GM19468 (cell line): ENCODE measurements at regions not wholly inside any gene's neighbourhood (a gene's known extent, or its start where the extent isn't known, plus 50 kb on each side); places are given as distances from the start of the nearest gene placed in this dataset.
"Not testable (repeated sequence)": the region's sequence is repeated elsewhere in the genome, so short reads cannot be mapped to it uniquely, and the experiment has no call there.

ENCODE experiments used
- ATAC-seq: cut with Tn5 transposase; IDR thresholded peaks from one replicate; pipeline ENCODE4 v1.9.1; 2021; ENCODE audit warnings: mild to moderate bottlenecking, moderate library complexity, moderate number of reproducible peaks; ENCODE audit not compliant: unreplicated experiment; ENCODE audit errors: extremely low read depth

DNA sequence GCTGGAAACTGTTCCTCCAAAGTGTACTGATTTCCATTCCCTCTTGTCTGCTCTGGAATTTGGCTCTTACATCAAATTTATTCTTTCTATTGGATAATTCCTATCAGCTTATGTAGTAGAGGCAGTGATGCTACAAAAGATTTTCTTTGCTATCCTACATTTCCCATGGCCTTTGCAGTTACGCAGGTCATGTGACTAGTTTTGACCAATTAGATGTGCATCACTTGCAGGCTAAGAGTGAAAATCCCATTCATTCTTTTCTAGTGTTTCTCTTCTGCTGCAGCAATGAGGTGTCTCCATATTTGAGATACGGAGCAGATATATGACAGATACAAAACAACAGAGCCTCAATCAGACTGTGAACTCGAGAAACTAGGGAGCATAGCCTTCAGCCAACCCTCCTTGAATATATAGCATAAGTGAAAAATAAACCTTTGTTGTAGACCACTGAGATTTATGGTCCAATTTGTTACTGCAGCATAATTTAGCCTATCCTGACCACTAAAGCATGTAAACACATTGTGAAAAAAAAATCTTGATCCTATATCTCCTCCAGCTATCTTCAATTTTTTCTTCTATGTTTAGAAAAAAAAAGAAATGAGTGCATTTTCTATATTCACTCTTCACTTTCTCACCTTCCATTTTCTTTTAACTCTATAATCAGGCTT, 102.0 kb downstream of the HNMT start:
- no peak for ATAC-seq

DNA sequence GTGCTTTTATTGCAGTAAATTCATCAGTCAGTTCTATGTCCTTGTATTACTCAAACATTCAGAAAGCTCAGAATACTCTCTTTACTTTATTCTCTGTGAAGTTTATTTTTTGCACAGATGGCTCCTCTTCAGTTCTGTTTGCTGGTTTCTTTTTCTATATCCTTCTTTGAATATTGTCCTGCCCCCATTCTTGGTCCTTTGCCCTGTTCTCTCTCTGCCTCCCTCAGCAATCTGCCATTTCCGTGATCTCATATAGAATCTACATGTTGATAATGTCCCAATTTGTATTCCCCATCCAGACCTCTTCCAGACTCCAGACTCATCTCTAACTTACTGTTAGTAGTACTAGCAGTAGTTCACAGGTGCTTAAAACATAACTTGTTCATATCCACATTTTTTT, 102.6 kb downstream of the HNMT start:
- no peak for ATAC-seq

DNA sequence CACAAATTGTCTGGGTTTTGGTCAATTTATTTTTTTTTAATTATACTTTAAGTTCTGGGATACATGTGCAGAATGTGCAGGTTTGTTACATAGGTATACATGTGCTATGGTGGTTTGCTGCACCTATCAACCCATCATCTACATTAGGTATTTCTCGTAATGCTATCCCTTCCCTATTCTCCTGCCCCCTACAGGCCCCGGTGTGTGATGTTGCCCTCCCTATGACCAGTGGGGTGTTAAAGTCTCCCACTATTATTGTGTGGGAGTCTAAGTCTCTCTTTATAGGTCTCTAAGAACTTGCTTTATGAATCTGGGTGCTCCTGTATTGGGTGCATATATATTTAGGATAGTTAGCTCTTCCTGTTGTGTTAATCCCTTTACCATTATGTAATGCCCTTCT, 104.4 kb downstream of the HNMT start:
- not testable (repeated sequence) for ATAC-seq

DNA sequence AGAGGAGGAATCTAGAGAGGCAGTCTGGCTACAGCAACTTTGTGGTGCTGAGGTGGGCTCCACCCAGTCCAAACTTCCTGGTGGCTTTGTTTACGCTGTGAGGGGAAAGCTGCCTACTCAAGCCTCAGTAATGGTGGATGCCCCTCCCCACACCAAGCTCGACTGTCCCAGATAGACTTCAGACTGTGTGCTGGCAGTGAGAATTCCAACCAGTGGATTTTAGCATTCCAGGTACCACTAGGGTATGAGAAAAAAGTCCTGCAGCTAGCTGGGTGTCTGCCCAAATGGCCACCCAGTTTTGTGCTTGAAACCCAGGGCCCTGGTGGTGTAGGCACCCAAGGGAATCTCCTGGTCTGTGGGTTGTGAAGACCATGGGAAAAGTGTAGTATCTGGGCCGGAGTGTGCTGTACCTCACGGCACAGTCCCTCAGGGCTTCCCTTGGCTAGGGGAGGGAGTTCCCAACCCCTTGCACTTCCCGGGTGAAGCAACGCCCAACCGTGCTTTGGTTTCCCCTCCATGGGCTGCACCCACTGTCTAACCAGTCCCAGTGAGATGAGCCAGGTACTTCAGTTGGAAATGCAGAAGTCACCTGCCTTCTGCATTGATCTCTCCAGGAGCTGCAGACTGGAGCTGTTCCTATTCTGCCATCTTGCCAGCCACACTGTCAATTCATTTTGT, 106.9 kb downstream of the HNMT start:
- not testable (repeated sequence) for ATAC-seq

DNA sequence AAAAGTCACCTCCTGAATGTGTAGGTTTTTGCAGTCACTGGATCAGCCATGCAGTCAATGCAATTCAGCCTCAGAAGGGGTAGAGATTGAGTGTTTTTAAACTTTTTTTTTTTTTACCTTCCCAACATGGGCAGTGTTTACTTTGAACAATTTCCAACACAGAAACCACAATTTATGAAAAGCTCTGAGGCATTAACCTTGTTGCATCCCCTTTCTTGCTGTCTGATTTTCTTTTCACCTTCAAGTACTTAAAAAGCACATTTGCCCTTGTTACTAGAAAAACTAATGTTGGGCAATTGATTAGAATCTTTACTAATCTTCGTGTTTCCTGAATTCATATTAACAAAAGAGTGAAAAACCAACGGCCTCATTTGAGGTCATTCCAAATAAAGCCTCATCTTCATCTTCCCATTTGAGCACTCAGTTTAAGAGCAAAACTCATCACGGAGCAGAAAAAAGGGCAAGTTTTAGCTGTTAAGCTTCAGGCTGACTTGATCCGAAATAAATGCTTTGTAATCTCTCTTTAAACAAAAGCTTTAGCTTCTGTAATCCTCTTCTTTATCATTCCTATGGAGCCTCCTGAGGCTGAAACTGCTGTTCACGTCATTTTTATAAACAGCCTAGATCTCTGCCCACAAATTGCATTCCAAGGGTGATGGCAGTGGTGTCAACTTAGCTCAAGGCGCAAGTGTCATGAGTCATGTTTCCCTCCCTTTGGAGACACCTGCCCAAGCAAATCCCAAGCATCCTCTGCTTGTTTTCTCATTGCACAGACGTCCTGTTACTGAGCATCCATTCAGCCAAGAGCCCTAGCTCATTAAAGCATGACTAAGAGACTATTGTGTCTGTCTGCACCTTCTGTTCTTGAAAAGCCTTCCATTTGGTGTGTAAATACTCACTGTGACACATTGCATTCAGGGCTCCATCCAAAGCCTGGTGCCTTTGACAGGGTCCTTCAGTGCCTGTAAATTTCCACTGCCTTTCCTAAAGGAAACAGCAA, 107.7 kb downstream of the HNMT start:
- ATAC-seq: no peak

DNA sequence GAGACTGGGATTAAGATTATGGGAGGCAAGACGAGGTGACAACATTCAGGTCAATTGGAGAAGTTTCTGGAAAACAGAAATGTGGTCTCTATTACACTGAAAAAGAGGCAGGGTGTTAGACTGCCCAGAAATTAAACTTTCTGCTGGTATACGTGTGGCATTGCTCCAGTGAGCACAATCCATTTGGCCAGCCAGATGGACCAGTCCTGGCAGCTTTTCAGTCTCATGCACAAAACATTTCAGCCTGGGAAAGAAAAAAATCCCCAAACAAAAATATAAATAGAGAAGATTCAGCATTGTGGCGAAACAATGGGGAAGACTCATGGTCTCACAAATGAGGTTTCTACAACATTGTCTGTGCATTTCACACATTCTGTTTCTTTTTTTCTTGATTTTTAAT, 113.9 kb downstream of the HNMT start:
- ATAC-seq: no peak

DNA sequence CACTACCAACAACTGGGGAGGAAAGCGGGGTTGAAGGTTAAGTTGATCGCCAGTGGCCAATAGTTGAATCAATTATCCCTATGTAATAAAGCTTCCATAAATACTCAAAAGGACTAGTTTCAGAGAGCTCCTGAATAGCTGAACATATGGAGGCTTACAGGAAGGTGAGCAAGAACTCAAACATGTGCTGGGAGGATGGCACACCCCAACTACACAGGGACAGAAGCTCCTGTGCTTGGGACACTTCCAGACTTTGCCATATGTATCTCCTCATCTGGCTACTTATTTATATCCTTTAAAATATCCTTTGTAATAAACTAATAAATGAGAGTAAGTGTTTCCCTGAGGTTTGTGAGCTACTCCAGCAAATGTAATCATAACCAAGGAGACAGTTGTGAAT, 115.7 kb downstream of the HNMT start:
- no peak for ATAC-seq

DNA sequence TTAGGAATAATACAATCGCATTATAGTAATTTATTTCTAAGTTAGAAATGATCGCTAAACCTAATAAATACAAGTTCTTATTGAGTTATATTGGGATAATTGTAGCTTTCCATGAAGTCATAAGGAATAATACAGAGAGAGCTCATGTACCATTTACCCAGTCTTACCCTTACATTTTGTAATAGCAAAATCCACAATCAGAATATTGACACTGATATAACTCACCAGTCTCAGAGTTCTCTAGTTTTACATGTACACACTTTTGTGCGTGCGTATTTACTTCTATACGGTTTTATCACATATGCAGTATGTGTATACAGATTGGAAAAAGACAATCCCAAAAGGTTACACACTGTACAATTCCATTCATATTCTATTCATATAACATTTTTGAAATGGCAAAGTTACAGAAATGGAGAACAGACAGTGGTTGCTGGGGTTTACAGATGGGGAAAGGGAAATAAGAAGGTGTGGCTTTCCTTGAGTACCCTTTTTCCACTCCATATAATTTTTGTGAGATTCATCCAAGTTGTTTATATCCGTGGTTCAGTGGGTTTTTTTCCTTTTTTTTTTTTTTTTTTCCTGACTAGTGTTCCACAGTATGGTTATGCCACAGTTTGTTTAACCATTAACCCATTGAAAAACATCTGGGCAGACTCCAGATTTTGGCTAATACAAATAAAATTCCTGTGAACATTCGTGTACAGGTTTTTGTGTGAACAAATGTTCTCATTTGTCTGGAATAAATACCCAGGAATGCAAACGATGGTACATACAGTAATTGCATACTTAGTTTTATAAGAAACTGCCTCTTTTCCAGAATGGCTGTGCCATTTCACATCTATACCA, 117.2 kb downstream of the HNMT start:
- ATAC-seq: no peak

DNA sequence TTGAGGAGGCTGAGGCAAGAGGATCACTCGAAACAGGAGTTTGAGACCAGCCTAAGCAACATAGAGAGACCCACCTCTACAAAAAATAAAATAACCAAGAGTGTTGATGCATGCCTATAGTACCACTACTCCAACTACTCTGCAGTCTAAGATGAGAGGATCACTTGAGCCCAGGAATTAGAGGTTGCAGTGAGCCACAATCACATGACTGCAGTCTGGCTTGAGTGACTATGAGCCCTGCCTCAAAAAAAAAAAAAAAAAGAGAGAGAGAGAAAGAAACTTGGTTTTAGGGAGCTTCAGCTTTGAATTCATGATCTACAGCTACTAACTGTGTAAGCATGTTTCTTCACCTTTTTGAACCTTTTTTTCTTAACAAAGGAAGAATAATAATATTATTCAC, 119.9 kb downstream of the HNMT start:
- no peak for ATAC-seq

DNA sequence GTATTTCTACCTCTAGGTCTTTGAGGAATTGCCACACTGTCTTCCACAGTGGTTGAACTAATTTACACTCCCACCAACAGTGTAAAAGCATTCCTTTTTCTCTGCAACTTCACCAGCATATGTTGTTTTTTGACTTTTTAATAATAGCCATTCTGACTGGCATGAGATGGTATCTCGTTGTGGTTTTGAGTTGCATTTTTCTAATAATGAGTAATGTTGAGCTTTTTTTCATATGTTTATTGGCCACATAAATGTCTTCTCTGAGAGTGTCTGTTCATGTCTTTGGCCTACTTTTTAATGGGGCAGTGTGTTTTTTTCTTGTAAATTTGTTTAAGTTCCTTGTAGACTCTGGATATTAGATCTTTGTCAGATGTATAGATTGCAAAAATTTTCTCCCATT, 121.2 kb downstream of the HNMT start:
- ATAC-seq: not testable (repeated sequence)

DNA sequence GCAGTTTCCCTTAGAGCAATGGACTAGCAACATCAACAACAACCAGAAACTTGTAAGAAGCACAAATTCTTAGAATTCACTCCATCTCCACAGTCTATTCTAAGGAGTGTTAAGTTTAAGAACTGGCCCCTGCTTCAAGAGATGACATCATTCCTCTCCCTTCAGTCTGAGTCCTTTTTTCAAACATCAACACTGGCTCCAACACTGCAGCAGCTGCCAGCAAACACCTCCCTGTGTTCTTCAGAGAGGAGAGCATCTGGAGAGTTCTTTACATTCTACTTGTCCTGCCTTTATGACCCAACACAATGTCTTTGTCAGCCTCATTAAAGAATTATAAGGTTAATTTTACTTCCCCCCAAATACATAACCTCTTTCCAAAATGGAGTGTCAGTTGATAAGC, 122.3 kb downstream of the HNMT start:
- no peak for ATAC-seq

DNA sequence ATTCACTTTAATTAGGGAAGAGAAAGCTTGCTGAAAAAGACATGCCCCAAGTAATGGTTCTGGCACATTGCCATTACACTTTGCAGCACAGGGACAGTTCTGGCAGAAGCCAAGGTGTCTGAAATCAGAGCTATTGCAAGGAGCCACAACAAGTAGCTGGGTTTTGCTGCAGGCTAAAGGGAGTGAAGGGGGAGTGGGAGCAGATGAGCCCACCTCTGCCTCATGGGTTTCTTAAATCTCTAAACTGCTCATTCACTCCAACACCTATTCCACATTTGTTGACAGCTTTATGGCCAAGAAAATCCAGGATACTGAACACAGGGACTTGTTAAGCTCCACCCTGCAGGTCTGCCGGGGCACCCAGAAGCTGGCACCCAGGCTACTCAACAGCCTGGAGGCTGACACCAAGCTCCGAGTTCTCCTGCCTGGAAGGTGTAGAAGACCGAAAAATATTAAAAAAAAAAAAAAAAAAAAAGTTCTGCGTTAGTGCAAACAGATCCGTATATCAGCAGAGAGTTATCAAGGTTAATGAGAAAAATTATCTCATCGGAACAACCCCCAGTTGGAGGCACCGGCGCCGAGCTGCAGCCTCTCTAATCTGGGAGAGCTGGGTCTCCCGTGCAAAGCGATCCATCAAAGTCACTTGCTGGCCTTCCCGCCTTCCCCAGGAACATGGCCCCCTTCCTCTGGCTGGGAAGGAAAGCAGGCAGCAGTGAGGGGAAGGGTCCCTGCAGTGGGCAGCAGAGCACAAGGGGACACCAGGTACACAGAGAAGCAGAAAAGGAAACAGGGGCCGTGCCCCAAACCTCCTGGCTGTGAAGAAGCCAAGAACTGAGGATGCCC, 123.7 kb downstream of the HNMT start:
- no peak for ATAC-seq

DNA sequence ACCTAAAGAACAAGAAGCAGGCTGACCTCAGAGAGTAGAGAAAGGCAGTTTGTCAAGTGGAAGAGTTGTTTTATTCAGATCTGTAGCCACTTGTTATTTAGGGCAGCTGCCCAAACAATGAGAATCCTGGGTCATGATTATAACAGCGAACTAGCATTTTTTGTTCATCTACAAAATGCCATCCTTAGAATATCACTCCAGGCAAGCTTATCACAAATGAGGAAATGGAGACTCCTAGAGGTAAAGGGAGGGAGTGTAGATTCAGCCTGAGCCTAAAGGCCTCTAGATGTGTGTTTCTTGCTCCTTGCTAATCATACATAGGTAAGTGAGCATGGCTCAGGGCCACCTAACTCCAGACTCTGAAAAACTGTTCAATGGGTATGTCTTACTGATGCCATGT, 126.1 kb downstream of the HNMT start:
- peak; percentile 70 for ATAC-seq

DNA sequence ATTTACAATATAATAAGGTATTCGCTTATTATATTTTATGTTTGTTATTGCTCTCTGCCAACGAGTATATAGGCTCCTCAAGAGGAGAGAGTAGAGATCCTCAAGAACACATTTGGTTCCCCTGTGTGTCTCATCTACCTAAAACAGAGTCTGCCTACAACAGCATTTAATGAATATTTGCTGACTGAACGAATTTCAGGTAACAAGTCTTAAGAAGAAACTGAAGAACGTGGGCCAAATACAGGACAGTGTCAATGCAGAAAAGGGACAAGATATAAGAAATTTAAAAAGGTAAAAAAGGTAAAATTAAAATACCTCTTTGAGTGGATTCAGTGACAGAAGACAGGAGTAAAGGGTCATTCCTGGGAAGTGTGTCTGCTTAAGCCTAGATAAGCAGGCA, 129.2 kb downstream of the HNMT start:
- ATAC-seq: no peak

DNA sequence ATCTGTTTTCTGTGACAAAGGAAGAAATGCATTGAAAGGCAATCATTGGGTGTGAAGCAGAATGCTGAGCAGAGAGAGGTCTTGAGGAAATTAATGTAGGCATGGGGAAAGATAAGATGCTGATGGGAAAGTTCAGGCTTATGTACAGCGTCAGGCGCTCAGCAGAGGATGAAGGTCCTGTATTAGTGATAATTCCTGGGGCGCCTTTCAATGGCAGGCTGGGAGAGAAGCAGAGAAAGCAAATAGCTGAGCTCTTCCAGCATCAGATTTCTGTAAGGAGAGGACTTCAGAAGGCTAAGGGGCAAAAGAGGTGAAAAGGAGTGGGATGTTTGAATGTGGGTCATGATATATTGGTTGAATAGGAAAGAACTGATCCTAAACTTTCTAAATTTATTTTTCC, 129.8 kb downstream of the HNMT start:
- no peak for ATAC-seq

DNA sequence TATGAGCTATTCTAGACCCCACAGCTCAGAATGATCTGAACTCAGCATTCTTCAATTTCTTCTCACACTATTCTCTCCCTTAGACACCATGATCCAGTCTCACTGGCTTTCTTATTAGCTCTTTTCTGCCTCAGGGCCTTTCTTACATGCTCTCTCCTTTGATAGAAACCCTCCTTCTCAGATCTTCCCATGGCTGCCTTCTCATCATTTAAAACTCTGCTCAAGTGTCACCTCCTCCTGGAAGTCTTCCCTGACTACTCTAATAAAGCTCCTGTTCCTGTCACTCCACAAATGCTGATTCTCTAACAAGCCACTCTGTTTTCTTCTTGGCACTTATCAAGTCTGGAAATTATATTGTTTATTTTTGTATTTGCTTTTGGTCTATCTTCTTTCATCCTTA, 131.1 kb downstream of the HNMT start:
- no peak for ATAC-seq

DNA sequence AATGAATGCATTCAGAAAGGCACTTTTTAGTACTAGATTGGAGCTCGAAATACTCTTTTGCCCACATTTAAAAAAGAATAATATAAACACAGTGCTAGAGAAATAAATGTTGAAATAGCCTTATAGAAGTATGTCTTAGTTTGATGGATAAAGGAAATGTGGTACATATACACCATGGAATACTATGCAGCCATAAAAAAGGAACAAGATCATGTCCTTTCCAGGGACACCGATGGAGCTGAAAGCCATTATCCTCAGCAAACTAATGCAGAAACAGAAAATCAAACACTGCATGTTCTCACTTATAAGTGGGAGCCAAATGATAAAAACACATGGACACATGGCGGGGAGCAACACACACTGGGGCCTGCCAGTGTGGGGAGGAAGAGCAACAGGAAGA, 135.0 kb downstream of the HNMT start:
- not testable (repeated sequence) for ATAC-seq

DNA sequence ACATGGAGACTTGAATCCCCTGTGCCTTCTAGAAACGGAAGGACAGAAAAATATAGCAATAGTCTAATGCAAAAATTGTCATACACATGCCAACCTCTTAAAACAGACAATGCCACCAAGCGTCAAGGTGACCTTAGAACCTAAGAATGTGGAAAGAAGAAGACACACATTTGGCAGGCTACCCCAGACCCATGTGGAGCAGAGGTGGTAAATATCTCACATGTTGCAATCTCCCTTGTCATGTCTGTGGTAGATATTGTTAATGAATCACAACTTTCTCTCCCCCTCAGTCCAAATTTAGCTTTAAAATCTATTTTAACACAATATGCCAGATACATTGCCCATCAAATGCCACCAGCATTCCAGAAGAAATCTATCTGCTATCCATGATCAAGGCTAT, 137.4 kb downstream of the HNMT start:
- ATAC-seq: no peak

DNA sequence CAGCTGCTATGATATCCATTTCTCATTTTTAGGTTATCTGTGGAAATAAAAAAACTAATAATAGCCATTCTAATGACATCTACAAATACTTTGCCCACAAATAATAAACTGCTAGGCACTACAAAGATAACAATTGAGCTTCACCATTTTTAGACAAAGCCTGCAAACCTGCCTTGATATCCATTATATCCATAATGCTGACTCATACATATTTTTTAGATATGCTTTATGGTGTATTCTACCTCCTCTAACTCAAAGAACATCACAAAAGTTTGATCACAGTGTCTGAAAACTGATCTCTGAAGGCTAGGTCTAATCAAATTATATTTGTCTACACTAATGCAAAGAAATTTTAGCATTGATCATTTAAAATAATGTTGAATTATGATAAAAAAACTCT, 138.4 kb downstream of the HNMT start:
- no peak for ATAC-seq
